SK-N-SH treated with all-trans-retinoic acid at 6 μM for 48 hours (cell line): ENCODE measurements at regions not wholly inside any gene's neighbourhood (a gene's known extent, or its start where the extent isn't known, plus 50 kb on each side); places are given as distances from the start of the nearest gene placed in this dataset.

Experiments
- ATAC-seq: fragments of 200-7000 bp; cut with Tn5 transposase; 3 replicates; pipeline ENCODE4 v1.9.1; 2020; ENCODE audit warnings: mild to moderate bottlenecking, moderate library complexity
- ARNTL ChIP-seq: fragments of 450-650 bp; formaldehyde crosslinking; IDR thresholded peaks from 2 replicates; pipeline ENCODE4 v1.5.0; 2020; ENCODE audit warnings: low read depth, mild to moderate bottlenecking, moderate library complexity, borderline replicate concordance
- BACH2 ChIP-seq: fragments of 250-450 bp; sonication (Bioruptor Pico); IDR thresholded peaks from 2 replicates; pipeline ENCODE4 v1.9.0; 2021; ENCODE audit warnings: mild to moderate bottlenecking, borderline replicate concordance
- CREB5 ChIP-seq: fragments of 250-450 bp; sonication (Bioruptor Pico); IDR thresholded peaks from 2 replicates; pipeline ENCODE4 v1.5.1; 2020; ENCODE audit warnings: low read depth, mild to moderate bottlenecking, moderate library complexity
- CSDC2 ChIP-seq: fragments of 250-450 bp; sonication (Bioruptor Pico); IDR thresholded peaks from 2 replicates; pipeline ENCODE4 v1.5.0; 2020; ENCODE audit warnings: mild to moderate bottlenecking, moderate library complexity
- ESRRG ChIP-seq: fragments of 250-450 bp; sonication (Bioruptor Pico); IDR thresholded peaks from 2 replicates; pipeline ENCODE4 v1.6.1; 2021; ENCODE audit warnings: mild to moderate bottlenecking
- GLIS3 ChIP-seq: fragments of 250-450 bp; sonication (Bioruptor Pico); IDR thresholded peaks from 2 replicates; pipeline ENCODE4 v1.5.0; 2020; ENCODE audit warnings: mild to moderate bottlenecking, moderate library complexity
- ISL1 ChIP-seq: fragments of 250-450 bp; sonication (Bioruptor Pico); IDR thresholded peaks from 2 replicates; pipeline ENCODE4 v2.1.2; 2022; ENCODE audit warnings: mild to moderate bottlenecking, moderate library complexity
- OSR1 ChIP-seq: fragments of 250-450 bp; sonication (Bioruptor Pico); IDR thresholded peaks from 2 replicates; pipeline ENCODE4 v1.8.0; 2022; ENCODE audit warnings: moderate library complexity, mild to moderate bottlenecking, inconsistent platforms
- POU6F1 ChIP-seq: fragments of 250-450 bp; sonication (Bioruptor Pico); IDR thresholded peaks from 2 replicates; pipeline ENCODE4 v1.8.0; 2021; ENCODE audit warnings: low read depth, mild to moderate bottlenecking, moderate library complexity, borderline replicate concordance
- PPARA ChIP-seq: fragments of 250-450 bp; sonication (Bioruptor Pico); IDR thresholded peaks from 2 replicates; pipeline ENCODE4 v1.5.0; 2020; ENCODE audit warnings: mild to moderate bottlenecking, borderline replicate concordance
- SNAI2 ChIP-seq: fragments of 250-450 bp; sonication (Bioruptor Pico); IDR thresholded peaks from 2 replicates; pipeline ENCODE4 v1.5.0; 2020; ENCODE audit warnings: mild to moderate bottlenecking, moderate library complexity
- TCF4 ChIP-seq: fragments of 250-450 bp; sonication (Bioruptor Pico); IDR thresholded peaks from 2 replicates; pipeline ENCODE4 v1.8.0; 2021; ENCODE audit warnings: mild to moderate bottlenecking, moderate library complexity, borderline replicate concordance
- TSHZ2 ChIP-seq: fragments of 250-450 bp; sonication (Bioruptor Pico); IDR thresholded peaks from 2 replicates; pipeline ENCODE4 v1.5.0; 2020; ENCODE audit warnings: mild to moderate bottlenecking, moderate library complexity
- ZC3H10 ChIP-seq: fragments of 250-450 bp; sonication (Bioruptor Pico); IDR thresholded peaks from 2 replicates; pipeline ENCODE4 v1.5.1; 2021; ENCODE audit warnings: mild to moderate bottlenecking, moderate library complexity
- ZFP3 ChIP-seq: fragments of 250-450 bp; sonication (Bioruptor Pico); IDR thresholded peaks from 2 replicates; pipeline ENCODE4 v1.5.0; 2020; ENCODE audit warnings: mild to moderate bottlenecking, moderate library complexity
- ZFP30 ChIP-seq: fragments of 450-650 bp; formaldehyde crosslinking; IDR thresholded peaks from 2 replicates; pipeline ENCODE4 v1.5.0; 2022; ENCODE audit warnings: mild to moderate bottlenecking, moderate library complexity
- ZNF565 ChIP-seq: fragments of 450-650 bp; formaldehyde crosslinking; conservative IDR thresholded peaks from 2 replicates; pipeline ENCODE4 v1.5.0; 2020; ENCODE audit warnings: low read depth, mild to moderate bottlenecking, moderate library complexity
- ZNF70 ChIP-seq: fragments of 450-650 bp; formaldehyde crosslinking; IDR thresholded peaks from 2 replicates; pipeline ENCODE4 v1.5.0; 2020; ENCODE audit warnings: mild to moderate bottlenecking, moderate library complexity
- ZNF8 ChIP-seq: fragments of 450-650 bp; formaldehyde crosslinking; IDR thresholded peaks from 2 replicates; pipeline ENCODE4 v1.5.0; 2020; ENCODE audit warnings: mild to moderate bottlenecking, moderate library complexity
- TF ChIP-seq, protein P1 (sequence below): fragments of 250-450 bp; sonication (Bioruptor Pico); IDR thresholded peaks from 2 replicates; pipeline ENCODE4 v1.5.1; 2021; ENCODE audit warnings: mild to moderate bottlenecking, moderate library complexity
- TF ChIP-seq, protein P2 (sequence below): fragments of 250-450 bp; sonication (Bioruptor Pico); IDR thresholded peaks from 2 replicates; pipeline ENCODE4 v1.8.0; 2020; ENCODE audit warnings: mild to moderate bottlenecking, moderate library complexity, borderline replicate concordance

- no peak for ATAC-seq
- TF ChIP-seq TCF4 (no peak), CSDC2 (CRISPR knock-in tag) (no peak), ZNF8 (no peak), POU6F1 (CRISPR knock-in tag) (no peak), ISL1 (no peak), GLIS3 (CRISPR knock-in tag) (no peak), TSHZ2 (CRISPR knock-in tag) (no peak), ZFP30 (CRISPR knock-in tag) (no peak), ZFP3 (CRISPR knock-in tag) (no peak), ARNTL (CRISPR knock-in tag) (no peak), ZNF565 (CRISPR knock-in tag) (no peak), SNAI2 (CRISPR knock-in tag) (no peak), PPARA (no peak), OSR1 (CRISPR knock-in tag) (no peak), CREB5 (no peak), BACH2 (CRISPR knock-in tag) (no peak)
- TF ChIP-seq, protein P1, sequence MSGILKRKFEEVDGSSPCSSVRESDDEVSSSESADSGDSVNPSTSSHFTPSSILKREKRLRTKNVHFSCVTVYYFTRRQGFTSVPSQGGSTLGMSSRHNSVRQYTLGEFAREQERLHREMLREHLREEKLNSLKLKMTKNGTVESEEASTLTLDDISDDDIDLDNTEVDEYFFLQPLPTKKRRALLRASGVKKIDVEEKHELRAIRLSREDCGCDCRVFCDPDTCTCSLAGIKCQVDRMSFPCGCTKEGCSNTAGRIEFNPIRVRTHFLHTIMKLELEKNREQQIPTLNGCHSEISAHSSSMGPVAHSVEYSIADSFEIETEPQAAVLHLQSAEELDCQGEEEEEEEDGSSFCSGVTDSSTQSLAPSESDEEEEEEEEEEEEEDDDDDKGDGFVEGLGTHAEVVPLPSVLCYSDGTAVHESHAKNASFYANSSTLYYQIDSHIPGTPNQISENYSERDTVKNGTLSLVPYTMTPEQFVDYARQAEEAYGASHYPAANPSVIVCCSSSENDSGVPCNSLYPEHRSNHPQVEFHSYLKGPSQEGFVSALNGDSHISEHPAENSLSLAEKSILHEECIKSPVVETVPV (CRISPR knock-in tag), result no peak
- TF ChIP-seq, protein P2, sequence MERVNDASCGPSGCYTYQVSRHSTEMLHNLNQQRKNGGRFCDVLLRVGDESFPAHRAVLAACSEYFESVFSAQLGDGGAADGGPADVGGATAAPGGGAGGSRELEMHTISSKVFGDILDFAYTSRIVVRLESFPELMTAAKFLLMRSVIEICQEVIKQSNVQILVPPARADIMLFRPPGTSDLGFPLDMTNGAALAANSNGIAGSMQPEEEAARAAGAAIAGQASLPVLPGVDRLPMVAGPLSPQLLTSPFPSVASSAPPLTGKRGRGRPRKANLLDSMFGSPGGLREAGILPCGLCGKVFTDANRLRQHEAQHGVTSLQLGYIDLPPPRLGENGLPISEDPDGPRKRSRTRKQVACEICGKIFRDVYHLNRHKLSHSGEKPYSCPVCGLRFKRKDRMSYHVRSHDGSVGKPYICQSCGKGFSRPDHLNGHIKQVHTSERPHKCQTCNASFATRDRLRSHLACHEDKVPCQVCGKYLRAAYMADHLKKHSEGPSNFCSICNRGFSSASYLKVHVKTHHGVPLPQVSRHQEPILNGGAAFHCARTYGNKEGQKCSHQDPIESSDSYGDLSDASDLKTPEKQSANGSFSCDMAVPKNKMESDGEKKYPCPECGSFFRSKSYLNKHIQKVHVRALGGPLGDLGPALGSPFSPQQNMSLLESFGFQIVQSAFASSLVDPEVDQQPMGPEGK (CRISPR knock-in tag), result no peak
Measured at GRCh38 chr5:120923026-120923425, 458.9 kb downstream of the PRR16 start.

DNA sequence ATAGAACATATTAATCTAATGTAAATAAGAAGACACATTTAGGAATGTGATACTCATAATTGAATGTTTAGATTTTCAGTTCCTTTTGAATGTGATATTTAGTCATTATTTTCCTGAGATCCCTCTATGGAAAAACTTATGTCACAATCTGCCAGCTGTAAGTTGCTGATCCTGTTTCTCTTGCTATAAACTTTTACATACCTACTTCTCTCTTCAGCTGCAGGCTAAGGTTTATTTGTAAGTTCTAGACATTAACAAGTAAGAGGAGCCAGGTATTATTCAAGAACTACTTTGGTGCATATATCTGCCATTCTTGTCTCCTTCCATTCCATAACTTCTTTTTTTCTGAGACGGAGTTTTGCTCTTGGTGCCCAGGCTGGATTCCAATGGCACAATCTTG lies 462.4 kb downstream of the PRR16 start:
- no peak for ATAC-seq

DNA sequence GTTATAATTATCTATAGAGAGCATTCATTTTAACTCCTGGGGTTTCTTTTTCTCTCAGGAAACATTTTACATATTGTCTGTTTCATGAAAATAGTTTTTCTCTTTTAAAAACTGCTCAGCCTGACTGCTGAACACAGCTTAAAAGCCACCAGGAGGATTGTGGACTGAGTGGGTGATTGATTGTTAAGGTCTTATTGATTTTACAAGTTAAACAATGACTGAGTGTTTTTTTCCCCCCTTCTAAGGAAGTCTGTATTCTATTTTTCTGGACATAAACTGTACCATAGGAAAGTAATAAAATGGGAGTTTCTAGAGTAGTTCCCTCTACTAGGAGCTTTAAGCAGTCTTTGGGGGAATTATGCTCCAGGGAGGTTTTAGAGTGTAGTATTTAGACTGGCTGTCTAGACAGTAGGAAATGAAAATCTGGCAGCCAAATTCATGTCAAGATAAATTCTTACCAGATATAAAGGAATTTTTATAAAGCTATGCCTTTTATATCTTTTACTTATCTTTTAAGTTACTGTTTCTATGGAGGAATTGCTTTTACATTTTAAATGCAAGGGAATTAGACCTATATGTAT lies 463.9 kb downstream of the PRR16 start:
- no peak for TF ChIP-seq ZFP3 (CRISPR knock-in tag)
- no peak for TF ChIP-seq ZNF8
- no peak for TF ChIP-seq TCF4
- no peak for TF ChIP-seq ESRRG (CRISPR knock-in tag)
- no peak for TF ChIP-seq ZNF70 (CRISPR knock-in tag)
- no peak for TF ChIP-seq OSR1 (CRISPR knock-in tag)
- no peak for TF ChIP-seq ZC3H10 (CRISPR knock-in tag)
- no peak for TF ChIP-seq CREB5
- TF ChIP-seq CSDC2 (CRISPR knock-in tag), result no peak
- no peak for TF ChIP-seq POU6F1 (CRISPR knock-in tag)
- no peak for ATAC-seq

More for the DNA sequence above, 462.4 kb downstream of the PRR16 start:
- TF ChIP-seq ESRRG (CRISPR knock-in tag) (no peak), CSDC2 (CRISPR knock-in tag) (no peak), ZC3H10 (CRISPR knock-in tag) (no peak), BACH2 (CRISPR knock-in tag) (no peak)
- TF ChIP-seq, all 23 proteins: peak for 0
